HG02852 (cell line): ENCODE measurements at regions not wholly inside any gene's neighbourhood (a gene's known extent, or its start where the extent isn't known, plus 50 kb on each side); places are given as distances from the start of the nearest gene placed in this dataset.
"Not testable (repeated sequence)": the region's sequence is repeated elsewhere in the genome, so short reads cannot be mapped to it uniquely, and the experiment has no call there.

Source experiments
- ATAC-seq: cut with Tn5 transposase; IDR thresholded peaks from one replicate; pipeline ENCODE4 v1.9.1; 2021; ENCODE audit warnings: mild to moderate bottlenecking, moderate library complexity; ENCODE audit not compliant: unreplicated experiment

GRCh38 chr6:15170126-15170525 is 75.7 kb upstream of the JARID2 start:
- no peak for ATAC-seq

DNA sequence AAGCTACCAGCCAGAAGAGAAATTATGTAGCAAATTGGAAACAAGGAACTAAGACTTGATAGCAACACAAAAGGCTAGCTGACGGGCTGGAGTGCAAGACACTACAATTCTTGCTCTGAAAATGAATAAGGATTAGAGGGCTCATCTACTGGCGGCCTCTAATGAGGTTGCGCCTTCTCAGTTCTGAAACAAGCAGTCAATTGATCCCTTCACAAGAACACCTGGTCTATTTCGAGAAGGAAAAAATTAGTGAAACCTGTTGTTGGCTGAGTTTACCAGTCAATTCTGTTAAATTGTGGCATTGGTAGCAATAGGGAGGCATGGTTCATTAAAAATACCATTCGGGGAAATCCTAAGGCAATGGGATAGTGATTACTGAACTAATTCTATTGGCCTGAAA is 74.8 kb upstream of the JARID2 start:
- no peak for ATAC-seq

DNA sequence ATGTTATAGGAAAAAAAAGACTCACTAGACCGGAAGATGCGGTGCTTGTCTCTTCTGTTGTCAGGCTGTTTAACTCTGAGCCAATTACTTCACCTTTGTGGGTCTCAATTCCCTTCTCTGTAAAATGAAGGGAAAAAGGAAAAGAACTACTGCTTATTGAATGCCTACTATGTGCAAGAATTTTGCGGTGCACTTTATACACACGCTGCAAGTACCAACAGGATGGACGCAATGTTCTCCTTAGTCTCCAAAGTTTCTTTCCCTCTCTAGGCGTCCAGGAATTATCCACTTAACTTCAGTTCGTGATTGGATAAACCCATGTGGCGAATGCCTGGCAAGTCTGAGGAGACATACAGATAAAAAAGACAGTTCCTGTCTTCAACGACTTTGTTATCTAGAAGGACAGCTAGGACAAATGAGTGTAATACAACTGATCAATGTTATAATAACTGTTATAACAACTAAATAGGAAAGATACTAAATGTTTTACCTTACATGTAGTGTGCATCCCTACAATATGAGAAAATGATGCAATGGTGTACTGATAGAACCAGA is 69.0 kb upstream of the JARID2 start:
- ATAC-seq, result no peak

DNA sequence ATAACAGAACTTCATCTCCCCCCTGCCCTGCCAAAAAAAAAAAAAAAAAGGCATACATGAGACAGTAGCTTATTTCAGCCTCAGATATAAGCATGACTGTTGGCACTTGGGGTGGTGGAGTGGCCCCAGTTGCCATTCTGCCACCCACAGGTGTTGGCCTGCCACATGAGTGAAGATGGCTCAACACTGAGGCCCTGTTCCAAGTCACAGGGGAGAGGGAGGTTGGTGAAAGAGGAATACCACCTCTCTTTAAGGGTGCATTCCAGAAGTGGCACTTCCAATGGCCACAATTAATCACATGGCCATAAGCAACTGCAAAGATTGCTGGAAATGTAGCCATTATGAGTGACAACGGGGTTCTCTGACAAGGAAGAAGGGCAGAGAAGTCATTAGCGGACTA is 61.9 kb upstream of the JARID2 start:
- peak; percentile 22 for ATAC-seq

- ATAC-seq, result peak; percentile 71
Measured at GRCh38 chr6:15184441-15184861, 61.4 kb upstream of the JARID2 start.

- ATAC-seq, result not testable (repeated sequence)
Measured at GRCh38 chr6:15185111-15185510, 60.8 kb upstream of the JARID2 start.

DNA sequence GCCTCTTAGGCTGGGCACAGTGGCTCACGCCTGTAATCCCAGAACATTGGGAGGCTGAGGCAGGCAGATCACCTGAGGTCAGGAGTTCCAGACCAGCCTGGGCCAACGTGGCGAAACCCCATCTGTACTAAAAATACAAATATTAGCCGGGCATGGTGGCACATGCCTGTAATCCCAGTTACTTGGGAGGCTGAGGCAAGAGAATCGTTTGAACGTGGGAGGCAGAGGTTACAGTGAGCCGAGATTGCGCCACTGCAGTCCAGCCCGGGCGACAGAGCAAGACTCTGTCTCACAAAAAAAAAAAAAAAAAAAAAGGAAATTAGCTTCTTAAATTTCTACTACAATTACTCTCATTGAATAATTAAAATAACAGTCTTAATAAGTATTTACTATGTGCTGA is 52.4 kb upstream of the JARID2 start:
- ATAC-seq, result not testable (repeated sequence)

DNA sequence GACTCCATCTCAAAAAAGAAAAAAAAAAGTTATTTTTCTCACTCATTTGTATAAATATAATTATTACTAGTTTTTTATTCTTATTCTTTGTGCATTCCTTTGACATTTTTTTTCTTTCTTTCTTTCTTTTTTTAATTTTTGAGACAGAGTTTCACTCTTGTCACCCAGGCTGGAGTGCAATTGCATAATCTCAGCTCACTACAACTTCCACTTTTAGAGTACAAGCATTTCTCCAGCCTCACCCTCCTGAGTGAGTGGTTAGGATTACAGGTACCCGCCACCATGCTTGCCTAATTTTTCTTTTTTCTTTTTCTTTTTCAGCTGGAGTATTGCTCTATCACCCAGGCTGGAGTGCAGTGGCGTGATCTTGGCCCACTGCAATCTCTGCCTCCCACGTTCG is 51.4 kb upstream of the JARID2 start:
- no peak for ATAC-seq
